SK-N-SH (cell line): ENCODE measurements at regions not wholly inside any gene's neighbourhood (a gene's known extent, or its start where the extent isn't known, plus 50 kb on each side); places are given as distances from the start of the nearest gene placed in this dataset.

ENCODE experiments used
- CTCF ChIA-PET: fragments of 300-600, 350-600 bp; formaldehyde crosslinking; extraction: SDS; loops from one replicate; lab custom pipeline; 2021; lab: Yijun Ruan, JAX
- POLR2A ChIA-PET: fragments of 350-600 bp; sonication (Branson Sonifier 250); formaldehyde crosslinking; extraction: SDS; loops from one replicate; lab custom pipeline; 2020; ENCODE audit warnings: antibody characterized with exemption, inconsistent platforms; lab: Yijun Ruan, JAX
- DNase-seq: peaks from one replicate; pipeline ENCODE4 v3.0.0; 2012
- H2AFZ ChIP-seq: fragments of 200-600 bp; sonication (generic); 2 replicates; pipeline ENCODE4 v1.8.1; 2016; ENCODE audit warnings: antibody characterized with exemption, mild to moderate bottlenecking, low read depth
- H3F3A ChIP-seq: fragments of 200-600 bp; sonication (generic); replicated peaks from 2 replicates; pipeline ENCODE3; 2016; ENCODE audit warnings: antibody characterized with exemption, mild to moderate bottlenecking; ENCODE audit not compliant: insufficient read depth
- H3K27ac ChIP-seq, 2 experiments: fragments of 200-500 bp in 1 of 2; fragments of 200-600 bp in 1 of 2; sonication (Bioruptor generic) in 1 of 2; sonication (generic), shearing (Covaris generic) in 1 of 2; 2 replicates each; pipeline versions ENCODE4 v1.5.1 to v1.6.1; 2014 to 2016; ENCODE audit warnings: low read depth in 2 of 2, inconsistent platforms in 1 of 2, low read length in 1 of 2, mild to moderate bottlenecking in 1 of 2, mixed read lengths in 1 of 2
- H3K27me3 ChIP-seq: fragments of 200-600 bp; sonication (generic), shearing (Covaris generic); 2 replicates; pipeline ENCODE4 v1.6.1; 2016; ENCODE audit warnings: mixed run types; ENCODE audit not compliant: insufficient read depth
- H3K36me3 ChIP-seq, 2 experiments: fragments of 200-500 bp in 1 of 2; fragments of 200-600 bp in 1 of 2; sonication (Bioruptor generic) in 1 of 2; sonication (generic) in 1 of 2; replicated peaks in 1 of 2; 2 replicates each; pipeline versions ENCODE3 to v1.5.1; 2014 to 2016; ENCODE audit warnings: low read length in 1 of 2, mild to moderate bottlenecking in 1 of 2; ENCODE audit not compliant: insufficient read depth in 2 of 2, control insufficient read depth in 1 of 2
- H3K4me1 ChIP-seq, 2 experiments: fragments of 200-500 bp in 1 of 2; fragments of 200-600 bp in 1 of 2; sonication (Bioruptor generic) in 1 of 2; sonication (generic), shearing (Covaris generic) in 1 of 2; 2 replicates each; pipeline versions ENCODE4 v1.5.1 to v1.6.1; 2014 to 2016; ENCODE audit warnings: low read depth in 1 of 2, low read length in 1 of 2, mixed run types in 1 of 2; ENCODE audit not compliant: insufficient read depth in 2 of 2, control insufficient read depth in 1 of 2
- H3K4me2 ChIP-seq: fragments of 200-600 bp; sonication (generic), shearing (Covaris generic); 2 replicates; pipeline ENCODE4 v1.6.1; 2017; ENCODE audit warnings: mixed run types
- H3K4me3 ChIP-seq, 2 experiments: fragments of 200-500 bp in 1 of 2; fragments of 200-600 bp in 1 of 2; sonication (Bioruptor generic) in 1 of 2; sonication (generic), shearing (Covaris generic) in 1 of 2; 2 replicates each; pipeline versions ENCODE4 v1.5.1 to v1.8.1; 2014 to 2016; ENCODE audit warnings: low read depth in 2 of 2, inconsistent platforms in 1 of 2, low read length in 1 of 2, mild to moderate bottlenecking in 1 of 2, mixed read lengths in 1 of 2, moderate library complexity in 1 of 2
- H3K79me2 ChIP-seq: fragments of 200-600 bp; sonication (generic); 2 replicates; pipeline ENCODE4 v1.8.1; 2017; ENCODE audit warnings: mild to moderate bottlenecking; ENCODE audit not compliant: insufficient read depth
- H3K9ac ChIP-seq: fragments of 200-600 bp; sonication (generic); 2 replicates; pipeline ENCODE4 v1.6.1; 2017; ENCODE audit warnings: mixed run types
- H3K9me2 ChIP-seq: fragments of 200-600 bp; sonication (generic); 2 replicates; pipeline ENCODE4 v1.6.1; 2017; ENCODE audit warnings: mixed run types
- H3K9me3 ChIP-seq: fragments of 200-600 bp; sonication (generic); 2 replicates; pipeline ENCODE4 v1.6.1; 2017; ENCODE audit warnings: mixed run types, mild to moderate bottlenecking, moderate library complexity
- H4K20me1 ChIP-seq: fragments of 200-600 bp; sonication (generic); 2 replicates; pipeline ENCODE4 v1.6.1; 2017; ENCODE audit warnings: mild to moderate bottlenecking, mixed run types; ENCODE audit not compliant: insufficient read depth
- CHD2 ChIP-seq: fragments of 150-350 bp; IDR thresholded peaks from 2 replicates; pipeline ENCODE4 v1.6.1; 2018; ENCODE audit warnings: low read length; ENCODE audit not compliant: partially characterized antibody
- EP300 ChIP-seq, 2 experiments: IDR thresholded peaks; 2 replicates each; pipeline versions ENCODE4 v1.4.0 to v1.6.1; 2012; ENCODE audit warnings: borderline replicate concordance in 1 of 2, low read depth in 1 of 2, low read length in 1 of 2
- FOXJ3 ChIP-seq: sonication (generic); formaldehyde crosslinking; IDR thresholded peaks from 2 replicates; pipeline ENCODE4 v1.5.1; 2020; ENCODE audit warnings: mild to moderate bottlenecking, missing genetic modification reagents
- FOXM1 ChIP-seq: IDR thresholded peaks from 2 replicates; pipeline ENCODE4 v1.4.0; 2012; ENCODE audit warnings: low read depth, mild to moderate bottlenecking
- GATA2 ChIP-seq: sonication (generic); formaldehyde crosslinking; IDR thresholded peaks from 2 replicates; pipeline ENCODE4 v1.5.0; 2020; ENCODE audit warnings: mild to moderate bottlenecking, missing genetic modification reagents
- JUND ChIP-seq: IDR thresholded peaks from 2 replicates; pipeline ENCODE4 v1.4.0; 2012
- MEF2A ChIP-seq: IDR thresholded peaks from 2 replicates; pipeline ENCODE4 v1.4.0; 2012; ENCODE audit warnings: low read depth, borderline replicate concordance
- NFIC ChIP-seq: IDR thresholded peaks from 2 replicates; pipeline ENCODE4 v1.4.0; 2012; ENCODE audit warnings: borderline replicate concordance
- NRF1 ChIP-seq: IDR thresholded peaks from 2 replicates; pipeline ENCODE4 v1.6.1; 2012; ENCODE audit warnings: low read depth, mild to moderate bottlenecking, low read length
- PBX3 ChIP-seq: IDR thresholded peaks from 2 replicates; pipeline ENCODE4; 2012
- RAD21 ChIP-seq: IDR thresholded peaks from 2 replicates; pipeline ENCODE4 v1.6.1; 2012; ENCODE audit warnings: mild to moderate bottlenecking, low read length
- RCOR1 ChIP-seq: fragments of 150-350 bp; IDR thresholded peaks from 2 replicates; pipeline ENCODE4 v1.6.1; 2017; ENCODE audit warnings: antibody characterized with exemption, low read length
- REST ChIP-seq: IDR thresholded peaks from 2 replicates; pipeline ENCODE4 v1.6.1; 2012; ENCODE audit warnings: mild to moderate bottlenecking, low read depth, low read length, moderate library complexity
- SMC3 ChIP-seq: IDR thresholded peaks from 2 replicates; pipeline ENCODE4 v1.6.1; 2012; ENCODE audit warnings: low read depth, low read length, improper control_type of control experiment
- TAF1 ChIP-seq: IDR thresholded peaks from 2 replicates; pipeline ENCODE4 v1.6.1; 2012; ENCODE audit warnings: low read depth, mild to moderate bottlenecking, low read length, moderate library complexity, borderline replicate concordance
- TEAD4 ChIP-seq: IDR thresholded peaks from 2 replicates; pipeline ENCODE4 v1.4.0; 2012; ENCODE audit warnings: mild to moderate bottlenecking, borderline replicate concordance; ENCODE audit not compliant: insufficient read depth
- WGBS: methylation state at CpG from one replicate; pipeline ENCODE4 v1.1.6; 2017; ENCODE audit warnings: low lambda C conversion rate; 5-methylcytosine and 5-hydroxymethylcytosine counted together
- TF ChIP-seq, protein P1 (sequence below): fragments of 150-350 bp; IDR thresholded peaks from 2 replicates; pipeline ENCODE4 v1.6.1; 2016; ENCODE audit warnings: mild to moderate bottlenecking, low read depth, low read length
- TF ChIP-seq, protein P2 (sequence below): fragments of 200-600 bp; sonication (generic); IDR thresholded peaks from 2 replicates; pipeline ENCODE4 v1.6.1; 2017; ENCODE audit warnings: antibody characterized with exemption, mild to moderate bottlenecking, moderate library complexity
- TF ChIP-seq, protein P3 (sequence below): IDR thresholded peaks from 2 replicates; pipeline ENCODE4 v1.4.0; 2012; ENCODE audit warnings: low read depth, borderline replicate concordance
- TF ChIP-seq, protein P4 (sequence below): fragments of 150-350 bp; IDR thresholded peaks from 2 replicates; pipeline ENCODE4 v1.6.1; 2017; ENCODE audit warnings: antibody characterized with exemption, low read length, low read depth, borderline replicate concordance

DNA sequence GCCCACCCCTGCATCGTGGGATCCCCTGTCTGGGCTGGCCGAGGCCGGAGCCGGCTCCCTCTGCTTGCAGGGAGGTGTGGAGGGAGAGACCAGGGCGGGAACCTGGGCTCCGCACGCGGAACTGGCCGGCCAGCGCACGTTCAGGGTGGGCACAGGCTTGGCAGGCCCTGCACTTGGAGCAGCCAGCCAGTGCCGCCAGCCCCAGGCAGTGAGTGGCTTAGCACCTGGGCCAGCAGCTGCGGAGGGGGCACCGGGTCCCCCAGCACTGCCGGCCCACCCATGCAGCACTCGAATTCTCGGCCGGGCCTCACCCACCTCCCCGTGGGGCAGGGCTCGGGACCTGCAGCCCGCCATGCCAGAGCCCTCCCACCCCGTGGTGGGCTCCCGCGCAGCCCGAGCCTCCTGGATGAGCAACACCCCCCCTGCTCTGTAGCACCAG lies 422.6 kb downstream of the AMY1C start:
- Histone ChIP-seq H3F3A (no peaks in the 10 kb centered on the region), H3K27ac (no peak overlapping the region), H3K36me3 (no peaks in the 10 kb centered on the region), H3K4me1 (no peaks in the 10 kb centered on the region), H3K4me3 (no peak overlapping the region), H3K79me2 (no peaks in the 10 kb centered on the region), H3K9me2 (no peaks in the 10 kb centered on the region)
- CTCF ChIA-PET, result no interaction called here
- WGBS, result 17% methylated on average over 1 of the region's 25 CpGs
- TF ChIP-seq GATA2 (no peak), EP300 (IDR thresholded peaks at IDR 0.05; ENCODE audit: borderline replicate concordance in 1 of 2, low read depth in 1 of 2, low read length in 1 of 2) (no peak), FOXJ3 (CRISPR knock-in tag) (no peak), SMC3 (no peak), TEAD4 (no peak), PBX3 (no peak), MEF2A (no peak), TAF1 (no peak), NFIC (no peak), REST (no peak), JUND (no peak), RAD21 (no peak), RCOR1 (no peak), CHD2 (no peak), NRF1 (no peak), FOXM1 (no peak)
- TF ChIP-seq, protein P1, sequence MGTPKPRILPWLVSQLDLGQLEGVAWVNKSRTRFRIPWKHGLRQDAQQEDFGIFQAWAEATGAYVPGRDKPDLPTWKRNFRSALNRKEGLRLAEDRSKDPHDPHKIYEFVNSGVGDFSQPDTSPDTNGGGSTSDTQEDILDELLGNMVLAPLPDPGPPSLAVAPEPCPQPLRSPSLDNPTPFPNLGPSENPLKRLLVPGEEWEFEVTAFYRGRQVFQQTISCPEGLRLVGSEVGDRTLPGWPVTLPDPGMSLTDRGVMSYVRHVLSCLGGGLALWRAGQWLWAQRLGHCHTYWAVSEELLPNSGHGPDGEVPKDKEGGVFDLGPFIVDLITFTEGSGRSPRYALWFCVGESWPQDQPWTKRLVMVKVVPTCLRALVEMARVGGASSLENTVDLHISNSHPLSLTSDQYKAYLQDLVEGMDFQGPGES, result no peak
- TF ChIP-seq, protein P2, sequence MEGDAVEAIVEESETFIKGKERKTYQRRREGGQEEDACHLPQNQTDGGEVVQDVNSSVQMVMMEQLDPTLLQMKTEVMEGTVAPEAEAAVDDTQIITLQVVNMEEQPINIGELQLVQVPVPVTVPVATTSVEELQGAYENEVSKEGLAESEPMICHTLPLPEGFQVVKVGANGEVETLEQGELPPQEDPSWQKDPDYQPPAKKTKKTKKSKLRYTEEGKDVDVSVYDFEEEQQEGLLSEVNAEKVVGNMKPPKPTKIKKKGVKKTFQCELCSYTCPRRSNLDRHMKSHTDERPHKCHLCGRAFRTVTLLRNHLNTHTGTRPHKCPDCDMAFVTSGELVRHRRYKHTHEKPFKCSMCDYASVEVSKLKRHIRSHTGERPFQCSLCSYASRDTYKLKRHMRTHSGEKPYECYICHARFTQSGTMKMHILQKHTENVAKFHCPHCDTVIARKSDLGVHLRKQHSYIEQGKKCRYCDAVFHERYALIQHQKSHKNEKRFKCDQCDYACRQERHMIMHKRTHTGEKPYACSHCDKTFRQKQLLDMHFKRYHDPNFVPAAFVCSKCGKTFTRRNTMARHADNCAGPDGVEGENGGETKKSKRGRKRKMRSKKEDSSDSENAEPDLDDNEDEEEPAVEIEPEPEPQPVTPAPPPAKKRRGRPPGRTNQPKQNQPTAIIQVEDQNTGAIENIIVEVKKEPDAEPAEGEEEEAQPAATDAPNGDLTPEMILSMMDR, result no peak
- TF ChIP-seq, protein P3, sequence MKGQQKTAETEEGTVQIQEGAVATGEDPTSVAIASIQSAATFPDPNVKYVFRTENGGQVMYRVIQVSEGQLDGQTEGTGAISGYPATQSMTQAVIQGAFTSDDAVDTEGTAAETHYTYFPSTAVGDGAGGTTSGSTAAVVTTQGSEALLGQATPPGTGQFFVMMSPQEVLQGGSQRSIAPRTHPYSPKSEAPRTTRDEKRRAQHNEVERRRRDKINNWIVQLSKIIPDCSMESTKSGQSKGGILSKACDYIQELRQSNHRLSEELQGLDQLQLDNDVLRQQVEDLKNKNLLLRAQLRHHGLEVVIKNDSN, result no peak
- TF ChIP-seq, protein P4, sequence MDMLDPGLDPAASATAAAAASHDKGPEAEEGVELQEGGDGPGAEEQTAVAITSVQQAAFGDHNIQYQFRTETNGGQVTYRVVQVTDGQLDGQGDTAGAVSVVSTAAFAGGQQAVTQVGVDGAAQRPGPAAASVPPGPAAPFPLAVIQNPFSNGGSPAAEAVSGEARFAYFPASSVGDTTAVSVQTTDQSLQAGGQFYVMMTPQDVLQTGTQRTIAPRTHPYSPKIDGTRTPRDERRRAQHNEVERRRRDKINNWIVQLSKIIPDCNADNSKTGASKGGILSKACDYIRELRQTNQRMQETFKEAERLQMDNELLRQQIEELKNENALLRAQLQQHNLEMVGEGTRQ, result no peak
- TF ChIP-seq, all 33 proteins: peak for 0
- no peak overlapping the region for H3K4me2 ChIP-seq
- no peak overlapping the region for H3K9ac ChIP-seq
- POLR2A ChIA-PET, result no interaction called here
- no peaks in the 10 kb centered on the region for H4K20me1 ChIP-seq
- no peak overlapping the region for H2AFZ ChIP-seq
- no peak for DNase-seq
- no peaks in the 10 kb centered on the region for H3K9me3 ChIP-seq
- H3K27me3 ChIP-seq, result no peaks in the 10 kb centered on the region
